ENCODE measurements at regions not wholly inside any gene's neighbourhood (a gene's known extent, or its start where the extent isn't known, plus 50 kb on each side); places are given as distances from the start of the nearest gene placed in this dataset.
"Not testable (repeated sequence)": the region's sequence is repeated elsewhere in the genome, so short reads cannot be mapped to it uniquely, and the experiment has no call there.

GRCh38 chr4:36609661-36610060 is 328.2 kb downstream of the DTHD1 start:
- Histone ChIP-seq H3K4me3 (ENCODE audit: control extremely low read depth in 1 of 5, extremely low read depth in 1 of 5, insufficient read depth in 1 of 5, low read depth in 2 of 5, low read length in 4 of 5) (no peak overlapping the region), H3K4me2 (replicated peaks; ENCODE audit: low read depth, low read length, poor library complexity, severe bottlenecking) (no peak overlapping the region), H3K27ac (ENCODE audit: low read length in 2 of 2) (no peak overlapping the region), H3K4me1 (ENCODE audit: control insufficient read depth in 2 of 2, insufficient read depth in 2 of 2, low read length in 2 of 2) (no peaks in the 10 kb centered on the region), H3K79me2 (ENCODE audit: control insufficient read depth, insufficient read depth, low read length) (no peaks in the 10 kb centered on the region), H4K20me1 (ENCODE audit: control insufficient read depth, insufficient read depth, low read length, poor library complexity, severe bottlenecking) (no peaks in the 10 kb centered on the region), H2AFZ (ENCODE audit: insufficient read depth, low read depth, low read length, poor library complexity, severe bottlenecking) (no peak overlapping the region), H3K36me3 (replicated peaks in 1 of 2; ENCODE audit: control extremely low read depth in 1 of 2, control insufficient read depth in 1 of 2, extremely low read depth in 1 of 2, insufficient read depth in 2 of 2, low read length in 1 of 2) (no peaks in the 10 kb centered on the region), H3K27me3 (replicated peaks in 1 of 4; ENCODE audit: control extremely low read depth in 1 of 4, control insufficient read depth in 3 of 4, insufficient read depth in 4 of 4, low read length in 3 of 4) (no peaks in the 10 kb centered on the region), H3K9me3 (ENCODE audit: control extremely low read depth in 1 of 3, control insufficient read depth in 2 of 3, insufficient read depth in 1 of 3, low read length in 2 of 3) (peaks cover 0 to 4% (median 0%) of the 10 kb centered on the region in 3 donors), H3K9ac (ENCODE audit: low read length) (no peak overlapping the region)
- Mint-ChIP-seq H3K9me3 (ENCODE audit: insufficient read depth) (peaks cover 7% of the 10 kb centered on the region), H3K4me1 (no peaks in the 10 kb centered on the region), H3K4me3 (no peak overlapping the region), H3K27ac (no peak overlapping the region), H3K27me3 (no peaks in the 10 kb centered on the region)
- no CpG with 5 or more reads among the region's 1 CpG for WGBS (ENCODE audit: insufficient coverage)
- ChIA-PET CTCF (no interaction called here), POLR2A (no interaction called here)
- no peak for TF ChIP-seq EZH2 (IDR thresholded peaks at IDR 0.05; ENCODE audit: borderline replicate concordance, insufficient read depth, low read depth, low read length, poor library complexity, severe bottlenecking)
- TF ChIP-seq, protein P1, sequence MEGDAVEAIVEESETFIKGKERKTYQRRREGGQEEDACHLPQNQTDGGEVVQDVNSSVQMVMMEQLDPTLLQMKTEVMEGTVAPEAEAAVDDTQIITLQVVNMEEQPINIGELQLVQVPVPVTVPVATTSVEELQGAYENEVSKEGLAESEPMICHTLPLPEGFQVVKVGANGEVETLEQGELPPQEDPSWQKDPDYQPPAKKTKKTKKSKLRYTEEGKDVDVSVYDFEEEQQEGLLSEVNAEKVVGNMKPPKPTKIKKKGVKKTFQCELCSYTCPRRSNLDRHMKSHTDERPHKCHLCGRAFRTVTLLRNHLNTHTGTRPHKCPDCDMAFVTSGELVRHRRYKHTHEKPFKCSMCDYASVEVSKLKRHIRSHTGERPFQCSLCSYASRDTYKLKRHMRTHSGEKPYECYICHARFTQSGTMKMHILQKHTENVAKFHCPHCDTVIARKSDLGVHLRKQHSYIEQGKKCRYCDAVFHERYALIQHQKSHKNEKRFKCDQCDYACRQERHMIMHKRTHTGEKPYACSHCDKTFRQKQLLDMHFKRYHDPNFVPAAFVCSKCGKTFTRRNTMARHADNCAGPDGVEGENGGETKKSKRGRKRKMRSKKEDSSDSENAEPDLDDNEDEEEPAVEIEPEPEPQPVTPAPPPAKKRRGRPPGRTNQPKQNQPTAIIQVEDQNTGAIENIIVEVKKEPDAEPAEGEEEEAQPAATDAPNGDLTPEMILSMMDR (IDR thresholded peaks at IDR 0.05), result no peak
- DNase-seq (no peak), ATAC-seq (ENCODE audit: low read depth) (no peak)
- intact Hi-C loops (cut with micrococcal nuclease), result no loop called here

DNA sequence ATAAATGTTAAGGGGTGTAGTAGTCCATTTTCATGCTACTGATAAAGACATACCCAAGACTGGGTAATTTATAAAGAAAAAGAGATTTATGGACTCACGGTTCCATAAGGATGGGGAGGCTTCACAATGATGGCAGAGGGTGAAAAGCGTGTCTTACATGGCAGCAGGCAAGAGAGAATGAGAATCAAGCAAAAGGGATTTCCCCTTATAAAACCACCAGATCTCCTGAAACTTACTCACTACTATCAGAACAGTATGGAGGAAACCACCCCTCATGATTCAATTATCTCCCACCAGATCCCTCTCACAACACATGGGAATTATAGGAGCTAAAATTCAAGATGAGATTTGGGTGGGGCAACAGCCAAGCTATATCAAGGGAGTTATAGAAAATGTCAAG is 329.2 kb downstream of the DTHD1 start:
- POLR2A ChIA-PET, result no interaction called here
- H3K9me3 Mint-ChIP-seq (ENCODE audit: insufficient read depth), result peaks cover 7% of the 10 kb centered on the region
- H3K4me1 ChIP-seq (ENCODE audit: control insufficient read depth in 2 of 2, insufficient read depth in 2 of 2, low read length in 2 of 2), result no peaks in the 10 kb centered on the region
- H3K27me3 ChIP-seq (replicated peaks in 1 of 4; ENCODE audit: control extremely low read depth in 1 of 4, control insufficient read depth in 3 of 4, insufficient read depth in 4 of 4, low read length in 3 of 4), result no peaks in the 10 kb centered on the region
- no peaks in the 10 kb centered on the region for H4K20me1 ChIP-seq (ENCODE audit: control insufficient read depth, insufficient read depth, low read length, poor library complexity, severe bottlenecking)
- TF ChIP-seq, protein P1 (IDR thresholded peaks at IDR 0.05), result no peak
- no peak for TF ChIP-seq EZH2 (IDR thresholded peaks at IDR 0.05; ENCODE audit: borderline replicate concordance, insufficient read depth, low read depth, low read length, poor library complexity, severe bottlenecking)
- no peaks in the 10 kb centered on the region for H3K79me2 ChIP-seq (ENCODE audit: control insufficient read depth, insufficient read depth, low read length)
- H3K9me3 ChIP-seq (ENCODE audit: control extremely low read depth in 1 of 3, control insufficient read depth in 2 of 3, insufficient read depth in 1 of 3, low read length in 2 of 3), result peaks cover 0 to 2% (median 0%) of the 10 kb centered on the region in 3 donors
- ATAC-seq (ENCODE audit: low read depth) (no peak), DNase-seq (no peak)
- no peaks in the 10 kb centered on the region for H3K27me3 Mint-ChIP-seq
- no peaks in the 10 kb centered on the region for H3K4me1 Mint-ChIP-seq
- 80% methylated on average over 1 of the region's 2 CpGs for WGBS (ENCODE audit: insufficient coverage)
- H3K36me3 ChIP-seq (replicated peaks in 1 of 2; ENCODE audit: control extremely low read depth in 1 of 2, control insufficient read depth in 1 of 2, extremely low read depth in 1 of 2, insufficient read depth in 2 of 2, low read length in 1 of 2), result no peaks in the 10 kb centered on the region
- H3K9ac ChIP-seq (ENCODE audit: low read length), result no peak overlapping the region
- H3K27ac ChIP-seq (ENCODE audit: low read length in 2 of 2), result no peak overlapping the region
- H3K4me3 ChIP-seq (ENCODE audit: control extremely low read depth in 1 of 5, extremely low read depth in 1 of 5, insufficient read depth in 1 of 5, low read depth in 2 of 5, low read length in 4 of 5), result no peak overlapping the region
- H2AFZ ChIP-seq (ENCODE audit: insufficient read depth, low read depth, low read length, poor library complexity, severe bottlenecking), result no peak overlapping the region
- CTCF ChIA-PET, result no interaction called here
- H3K4me2 ChIP-seq (replicated peaks; ENCODE audit: low read depth, low read length, poor library complexity, severe bottlenecking), result no peak overlapping the region
- H3K27ac Mint-ChIP-seq, result no peak overlapping the region
- no peak overlapping the region for H3K4me3 Mint-ChIP-seq
- intact Hi-C loops (cut with micrococcal nuclease), result no loop called here

DNA sequence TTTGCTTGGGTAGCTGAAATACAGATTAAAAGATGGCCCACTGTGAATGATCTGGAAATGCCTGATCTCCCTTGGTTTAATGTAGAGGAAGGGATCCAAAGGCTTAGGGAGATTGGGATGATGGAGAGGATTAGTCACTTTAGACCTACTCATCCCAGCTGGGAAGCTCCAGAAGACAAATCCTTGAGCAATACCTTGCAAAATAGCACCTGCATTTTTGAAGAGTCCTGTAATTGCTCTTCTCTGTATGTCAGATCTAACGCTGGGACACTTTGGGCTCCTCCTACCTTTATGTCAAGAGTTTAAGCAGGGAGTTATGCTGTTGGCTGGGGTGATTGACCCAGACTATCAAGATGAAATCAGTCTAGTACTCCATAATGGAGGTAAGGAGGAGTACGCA is 331.7 kb downstream of the DTHD1 start:
- H3K4me2 ChIP-seq (replicated peaks; ENCODE audit: low read depth, low read length, poor library complexity, severe bottlenecking); H3K4me3 ChIP-seq (ENCODE audit: control extremely low read depth in 1 of 5, extremely low read depth in 1 of 5, insufficient read depth in 1 of 5, low read depth in 2 of 5, low read length in 4 of 5); H3K27me3 ChIP-seq (replicated peaks in 1 of 4; ENCODE audit: control extremely low read depth in 1 of 4, control insufficient read depth in 3 of 4, insufficient read depth in 4 of 4, low read length in 3 of 4); POLR2A ChIA-PET; H3K27ac ChIP-seq (ENCODE audit: low read length in 2 of 2); H3K9me3 Mint-ChIP-seq (ENCODE audit: insufficient read depth); intact Hi-C loops (cut with micrococcal nuclease); H3K4me1 Mint-ChIP-seq; H3K9ac ChIP-seq (ENCODE audit: low read length); H3K79me2 ChIP-seq (ENCODE audit: control insufficient read depth, insufficient read depth, low read length); H2AFZ ChIP-seq (ENCODE audit: insufficient read depth, low read depth, low read length, poor library complexity, severe bottlenecking); DNase-seq; CTCF ChIA-PET; H3K9me3 ChIP-seq (ENCODE audit: control extremely low read depth in 1 of 3, control insufficient read depth in 2 of 3, insufficient read depth in 1 of 3, low read length in 2 of 3); H3K27me3 Mint-ChIP-seq; H3K4me1 ChIP-seq (ENCODE audit: control insufficient read depth in 2 of 2, insufficient read depth in 2 of 2, low read length in 2 of 2); H3K4me3 Mint-ChIP-seq; H4K20me1 ChIP-seq (ENCODE audit: control insufficient read depth, insufficient read depth, low read length, poor library complexity, severe bottlenecking); H3K36me3 ChIP-seq (replicated peaks in 1 of 2; ENCODE audit: control extremely low read depth in 1 of 2, control insufficient read depth in 1 of 2, extremely low read depth in 1 of 2, insufficient read depth in 2 of 2, low read length in 1 of 2); ATAC-seq (ENCODE audit: low read depth); H3K27ac Mint-ChIP-seq: not testable (repeated sequence)
- no CpG with 5 or more reads among the region's 2 CpGs for WGBS (ENCODE audit: insufficient coverage)

All from B cell (primary cell).